Rectal smooth muscle tissue (tissue), 1 donor: ENCODE measurements at regions not wholly inside any gene's neighbourhood (a gene's known extent, or its start where the extent isn't known, plus 50 kb on each side); places are given as distances from the start of the nearest gene placed in this dataset.
"Not testable (repeated sequence)": the region's sequence is repeated elsewhere in the genome, so short reads cannot be mapped to it uniquely, and the experiment has no call there.

Experiments
- H3K27ac ChIP-seq: one replicate; pipeline ENCODE4 v1.7.0; 2013; ENCODE audit warnings: low read depth, low read length, inconsistent platforms
- H3K27me3 ChIP-seq: one replicate; pipeline ENCODE4 v1.7.0; 2013; ENCODE audit warnings: low read length; ENCODE audit not compliant: control insufficient read depth, insufficient read depth
- H3K36me3 ChIP-seq: one replicate; pipeline ENCODE4 v1.7.0; 2013; ENCODE audit warnings: low read length; ENCODE audit not compliant: control insufficient read depth, insufficient read depth
- H3K4me1 ChIP-seq: one replicate; pipeline ENCODE4 v1.7.0; 2013; ENCODE audit warnings: low read length; ENCODE audit not compliant: control insufficient read depth, insufficient read depth
- H3K4me3 ChIP-seq: one replicate; pipeline ENCODE4 v1.7.0; 2013; ENCODE audit warnings: low read length
- H3K9ac ChIP-seq: one replicate; pipeline ENCODE4 v1.7.0; 2013; ENCODE audit warnings: low read length

DNA sequence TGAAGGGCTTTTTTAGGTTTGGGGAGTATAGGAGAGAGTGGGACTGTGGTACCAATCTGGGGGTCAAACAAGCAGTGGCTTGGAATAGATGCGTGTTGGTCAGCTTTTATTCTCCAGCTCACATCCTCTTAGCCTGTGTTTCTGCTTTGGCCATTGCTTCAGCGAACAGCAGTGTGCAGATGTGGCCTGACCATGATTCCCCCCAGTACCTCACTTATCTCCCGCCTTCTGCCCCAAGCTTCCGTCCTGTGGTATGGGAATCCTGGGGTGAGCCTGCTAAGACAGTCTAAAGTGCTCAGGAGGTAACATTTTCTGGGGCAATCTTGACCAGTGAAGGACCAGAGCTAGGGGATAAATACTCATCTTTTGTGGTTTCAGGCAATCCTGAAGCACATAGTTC is 84.9 kb upstream of the TNP1 start:
- Histone ChIP-seq H3K36me3 (no peaks in the 10 kb centered on the region), H3K27me3 (no peaks in the 10 kb centered on the region), H3K4me3 (no peak overlapping the region), H3K9ac (no peak overlapping the region), H3K27ac (no peak overlapping the region), H3K4me1 (no peaks in the 10 kb centered on the region)

- H3K4me3 ChIP-seq: no peak overlapping the region
- no peaks in the 10 kb centered on the region for H3K36me3 ChIP-seq
- H3K4me1 ChIP-seq: no peaks in the 10 kb centered on the region
- H3K27ac ChIP-seq: no peak overlapping the region
- H3K9ac ChIP-seq: no peak overlapping the region
- no peaks in the 10 kb centered on the region for H3K27me3 ChIP-seq
These were observed 83.2 kb upstream of the TNP1 start for GRCh38 chr2:216943109-216943508.

GRCh38 chr2:216942465-216942864 is 82.6 kb upstream of the TNP1 start:
- H3K9ac ChIP-seq: no peak overlapping the region
- H3K4me3 ChIP-seq: no peak overlapping the region
- no peaks in the 10 kb centered on the region for H3K36me3 ChIP-seq
- no peaks in the 10 kb centered on the region for H3K27me3 ChIP-seq
- no peak overlapping the region for H3K27ac ChIP-seq
- H3K4me1 ChIP-seq: no peaks in the 10 kb centered on the region

- H3K9ac ChIP-seq: no peak overlapping the region
- H3K27ac ChIP-seq: no peak overlapping the region
- H3K4me1 ChIP-seq: peaks cover 3% of the 10 kb centered on the region
- no peaks in the 10 kb centered on the region for H3K27me3 ChIP-seq
- no peaks in the 10 kb centered on the region for H3K36me3 ChIP-seq
- H3K4me3 ChIP-seq: no peak overlapping the region
These were observed 82.2 kb upstream of the TNP1 start for GRCh38 chr2:216942016-216942415.

- no peak overlapping the region for H3K27ac ChIP-seq
- H3K4me1 ChIP-seq: peaks cover 7% of the 10 kb centered on the region
- H3K9ac ChIP-seq: no peak overlapping the region
These were observed 77.1 kb upstream of the TNP1 start for GRCh38 chr2:216936954-216937357.

DNA sequence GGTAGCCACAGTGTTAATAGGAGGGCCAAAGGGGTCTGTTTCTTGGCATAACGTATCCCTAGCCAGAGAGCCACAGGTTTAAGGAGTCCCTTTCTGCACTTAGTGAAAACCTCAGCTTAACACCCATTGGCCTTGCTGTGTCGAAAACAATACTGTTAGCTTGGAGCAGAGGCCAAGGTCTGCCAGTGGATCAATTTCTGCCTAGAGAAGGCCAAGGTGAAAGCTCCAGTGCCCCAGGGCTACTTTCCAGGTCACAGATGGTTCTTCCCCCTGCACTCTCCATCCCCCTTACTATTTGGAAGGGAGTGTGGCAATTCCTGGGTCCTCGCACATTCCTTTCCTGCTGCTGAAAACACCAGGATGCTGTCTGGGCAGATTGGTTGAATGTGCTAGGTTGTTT is 74.8 kb upstream of the TNP1 start:
- Histone ChIP-seq H3K9ac (no peak overlapping the region), H3K27me3 (no peaks in the 10 kb centered on the region), H3K36me3 (no peaks in the 10 kb centered on the region), H3K4me3 (no peak overlapping the region), H3K27ac (no peak overlapping the region), H3K4me1 (peaks cover 7% of the 10 kb centered on the region)

More at GRCh38 chr2:216936954-216937357, 77.1 kb upstream of the TNP1 start:
- Histone ChIP-seq H3K36me3 (no peaks in the 10 kb centered on the region), H3K4me3 (no peak overlapping the region), H3K27me3 (no peaks in the 10 kb centered on the region)

- Histone ChIP-seq H3K36me3 (no peaks in the 10 kb centered on the region), H3K4me3 (no peak overlapping the region), H3K27me3 (no peaks in the 10 kb centered on the region), H3K4me1 (peaks cover 7% of the 10 kb centered on the region), H3K27ac (no peak overlapping the region), H3K9ac (no peak overlapping the region)
These were observed 74.3 kb upstream of the TNP1 start for GRCh38 chr2:216934151-216934550.

DNA sequence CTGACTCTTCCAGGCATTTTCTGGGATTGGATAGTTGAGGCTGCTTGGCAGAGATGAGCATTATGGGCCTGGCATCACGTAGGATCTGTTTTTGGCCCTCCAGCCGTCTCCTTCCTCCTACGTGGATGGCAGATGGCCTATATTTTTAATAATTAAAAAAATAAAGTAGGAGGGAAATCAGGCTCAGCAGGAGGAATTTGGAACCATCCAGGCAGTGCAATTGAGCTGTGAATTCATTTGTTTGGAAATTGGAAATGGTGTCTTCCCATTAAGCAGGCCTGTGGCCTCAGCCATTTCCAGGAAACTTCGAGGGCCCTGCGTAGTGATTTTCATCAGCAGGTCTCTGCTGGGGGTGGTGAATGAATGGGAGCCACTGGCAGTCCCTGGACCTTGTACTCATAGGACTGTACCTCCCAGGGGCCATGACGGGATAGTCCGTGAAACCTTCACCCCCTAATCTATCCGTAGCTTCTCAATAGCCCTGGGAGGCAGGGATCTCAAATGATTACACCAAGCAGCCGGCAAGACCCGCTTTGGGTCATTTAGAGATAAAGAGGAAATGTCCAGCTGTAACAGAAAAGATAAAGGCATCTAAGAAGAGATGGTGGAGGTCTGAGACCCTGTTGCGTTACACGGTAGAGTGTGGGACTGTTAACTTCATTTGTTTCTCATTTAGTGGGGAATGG is 73.1 kb upstream of the TNP1 start:
- H3K4me1 ChIP-seq: peaks cover 7% of the 10 kb centered on the region
- H3K4me3 ChIP-seq: no peak overlapping the region
- no peak overlapping the region for H3K27ac ChIP-seq

DNA sequence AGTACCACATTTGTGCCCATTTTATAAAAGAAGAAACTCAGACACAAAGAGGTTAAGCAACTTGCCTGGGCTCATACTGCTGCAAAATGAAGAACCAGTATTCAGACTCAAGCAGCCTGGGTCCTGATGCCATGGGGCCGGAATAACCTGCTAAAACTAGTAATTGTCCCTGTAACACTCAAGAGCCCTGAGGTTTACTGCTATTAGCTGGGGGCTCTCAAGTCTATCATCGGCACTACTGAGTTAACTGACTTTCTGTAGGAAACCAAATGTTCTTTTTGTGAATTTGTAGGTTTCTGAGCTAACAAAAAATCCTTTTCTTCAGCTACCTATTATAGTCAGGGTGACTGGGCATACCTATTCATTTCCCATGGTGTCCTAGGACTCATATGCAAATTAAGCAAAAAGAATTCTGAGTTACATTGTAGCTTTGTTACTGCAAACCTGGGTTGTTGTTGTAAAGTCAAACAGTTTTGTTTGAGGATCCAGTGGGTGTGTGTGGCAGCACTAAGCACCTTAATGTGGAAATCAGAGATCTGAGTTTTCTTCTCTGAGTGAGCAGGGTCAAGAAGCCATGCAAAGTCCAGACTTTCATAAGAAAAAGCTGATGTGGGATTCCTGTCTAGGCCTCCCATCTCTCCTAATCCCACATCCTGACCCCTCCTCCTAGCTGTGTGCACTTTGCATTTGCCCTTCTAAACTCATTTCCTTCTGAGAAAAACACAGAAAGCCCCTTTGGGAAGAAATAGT is 72.4 kb upstream of the TNP1 start:
- Histone ChIP-seq H3K4me3 (no peak overlapping the region), H3K9ac (no peak overlapping the region), H3K27ac (no peak overlapping the region)

More for the DNA sequence above, 73.1 kb upstream of the TNP1 start:
- H3K27me3 ChIP-seq: no peaks in the 10 kb centered on the region
- H3K36me3 ChIP-seq: no peaks in the 10 kb centered on the region
- no peak overlapping the region for H3K9ac ChIP-seq

GRCh38 chr2:216930716-216931115 is 70.9 kb upstream of the TNP1 start:
- no peaks in the 10 kb centered on the region for H3K36me3 ChIP-seq

More for the DNA sequence above, 72.4 kb upstream of the TNP1 start:
- Histone ChIP-seq H3K27me3 (no peaks in the 10 kb centered on the region), H3K4me1 (peaks cover 7% of the 10 kb centered on the region), H3K36me3 (no peaks in the 10 kb centered on the region)

DNA sequence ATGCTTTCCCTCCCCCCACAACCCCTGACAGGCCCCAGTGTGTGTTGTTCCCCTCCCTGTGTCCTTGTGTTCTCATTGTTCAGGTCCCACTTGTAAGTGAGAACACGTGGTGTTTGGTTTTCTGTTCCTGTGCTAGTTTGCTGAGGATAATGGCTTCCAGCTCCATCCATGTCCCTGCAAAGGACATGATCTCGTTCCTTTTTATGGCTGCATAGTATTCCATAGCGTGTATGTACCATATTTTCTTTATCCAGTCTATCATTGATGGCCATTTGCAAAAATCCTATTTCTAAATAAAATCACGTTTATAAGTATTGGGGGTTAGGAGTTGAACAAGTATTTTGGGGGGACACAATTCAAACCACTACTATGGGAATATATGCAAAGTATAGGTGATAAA is 69.5 kb upstream of the TNP1 start:
- not testable (repeated sequence) for H3K4me3 ChIP-seq, H3K9ac ChIP-seq, H3K4me1 ChIP-seq, H3K27me3 ChIP-seq, H3K27ac ChIP-seq, H3K36me3 ChIP-seq

More at GRCh38 chr2:216930716-216931115, 70.9 kb upstream of the TNP1 start:
- H3K4me1 ChIP-seq: no peaks in the 10 kb centered on the region
- H3K27me3 ChIP-seq: no peaks in the 10 kb centered on the region
- no peak overlapping the region for H3K9ac ChIP-seq
- no peak overlapping the region for H3K4me3 ChIP-seq
- H3K27ac ChIP-seq: no peak overlapping the region

- Histone ChIP-seq H3K27ac (no peak overlapping the region), H3K9ac (no peak overlapping the region), H3K27me3 (no peaks in the 10 kb centered on the region), H3K4me3 (no peak overlapping the region), H3K36me3 (no peaks in the 10 kb centered on the region), H3K4me1 (no peaks in the 10 kb centered on the region)
These were observed 67.3 kb upstream of the TNP1 start for GRCh38 chr2:216927163-216927562.
